ENCODE measurements at regions not wholly inside any gene's neighbourhood (a gene's known extent, or its start where the extent isn't known, plus 50 kb on each side); places are given as distances from the start of the nearest gene placed in this dataset.

DNA sequence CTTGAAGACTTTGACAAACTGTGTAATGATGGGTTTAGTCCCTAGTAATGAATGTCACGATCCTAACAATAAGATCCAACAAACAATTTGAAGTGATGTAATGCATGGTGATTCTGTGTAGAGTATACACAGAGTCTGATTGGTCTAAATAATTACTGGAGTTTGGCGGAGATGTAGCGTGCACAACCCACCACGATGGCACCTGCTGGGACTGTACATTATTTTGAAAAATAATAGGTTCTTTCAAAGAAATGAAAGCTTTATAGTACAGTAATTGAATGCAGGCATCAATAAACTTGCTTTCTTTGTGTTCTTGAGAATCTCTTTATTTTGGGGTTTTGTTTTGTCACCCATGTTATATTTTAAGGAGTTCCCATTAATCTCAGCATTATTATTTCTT lies 902.2 kb upstream of the PCDH7 start:
- FAIRE-seq (no peak), DNase-seq (no peak)
- Histone ChIP-seq H3K27me3 (ENCODE audit: control insufficient read depth, insufficient read depth, low read length) (no peaks in the 10 kb centered on the region), H3K4me1 (ENCODE audit: control insufficient read depth in 2 of 3, insufficient read depth in 2 of 3, low read depth in 1 of 3, low read length in 3 of 3) (no peaks in the 10 kb centered on the region), H3K9ac (ENCODE audit: low read length in 3 of 3) (no peak overlapping the region), H3K4me3 (ENCODE audit: low read length in 3 of 3) (no peak overlapping the region), H3K9me3 (ENCODE audit: control insufficient read depth in 2 of 3, insufficient read depth in 1 of 3, low read length in 3 of 3) (no peaks in the 10 kb centered on the region), H3K36me3 (ENCODE audit: control insufficient read depth in 2 of 3, insufficient read depth in 3 of 3, low read length in 3 of 3) (no peaks in the 10 kb centered on the region), H3K27ac (ENCODE audit: low read depth in 2 of 2, low read length in 2 of 2) (no peak overlapping the region)
- TF ChIP-seq CTCF (IDR thresholded peaks at IDR 0.05; ENCODE audit: borderline replicate concordance, extremely low read depth, insufficient read depth): no peak
- intact Hi-C loops (cut with DNase I): no loop called here

GRCh38 chr4:29829067-29829466 lies 891.1 kb upstream of the PCDH7 start:
- FAIRE-seq (no peak), DNase-seq (no peak)
- no peak overlapping the region for H3K9ac ChIP-seq (ENCODE audit: low read length in 3 of 3)
- no peaks in the 10 kb centered on the region for H3K4me1 ChIP-seq (ENCODE audit: control insufficient read depth in 2 of 3, insufficient read depth in 2 of 3, low read depth in 1 of 3, low read length in 3 of 3)
- no peaks in the 10 kb centered on the region for H3K27me3 ChIP-seq (ENCODE audit: control insufficient read depth, insufficient read depth, low read length)
- H3K36me3 ChIP-seq (ENCODE audit: control insufficient read depth in 2 of 3, insufficient read depth in 3 of 3, low read length in 3 of 3): no peaks in the 10 kb centered on the region
- H3K9me3 ChIP-seq (ENCODE audit: control insufficient read depth in 2 of 3, insufficient read depth in 1 of 3, low read length in 3 of 3): no peaks in the 10 kb centered on the region
- TF ChIP-seq CTCF (IDR thresholded peaks at IDR 0.05; ENCODE audit: borderline replicate concordance, extremely low read depth, insufficient read depth): no peak
- intact Hi-C loops (cut with DNase I): no loop called here
- no peak overlapping the region for H3K27ac ChIP-seq (ENCODE audit: low read depth in 2 of 2, low read length in 2 of 2)
- H3K4me3 ChIP-seq (ENCODE audit: low read length in 3 of 3): no peak overlapping the region

DNA sequence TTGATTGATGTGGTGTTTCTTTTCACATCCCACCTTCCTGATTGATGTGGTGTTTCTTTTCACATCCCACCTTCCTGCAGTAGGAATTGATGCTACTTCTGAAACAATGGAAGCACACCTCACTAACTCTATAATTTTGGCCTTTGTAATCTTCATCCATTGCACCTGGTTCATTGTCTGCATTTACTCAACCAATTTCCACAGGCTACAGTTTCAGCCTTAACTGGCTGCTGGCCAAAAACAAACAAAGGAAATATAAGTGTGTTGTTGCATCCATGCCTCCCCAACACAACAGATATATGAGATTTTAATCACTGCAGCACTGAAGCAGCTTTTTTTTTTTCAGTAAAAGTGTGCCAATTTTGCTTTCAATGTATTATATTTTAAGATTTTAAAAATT lies 867.6 kb upstream of the PCDH7 start:
- DNase-seq (no peak), FAIRE-seq (no peak)
- no peaks in the 10 kb centered on the region for H3K9me3 ChIP-seq (ENCODE audit: control insufficient read depth in 2 of 3, insufficient read depth in 1 of 3, low read length in 3 of 3)
- no peak overlapping the region for H3K4me3 ChIP-seq (ENCODE audit: low read length in 3 of 3)
- no peak for TF ChIP-seq CTCF (IDR thresholded peaks at IDR 0.05; ENCODE audit: borderline replicate concordance, extremely low read depth, insufficient read depth)
- H3K27ac ChIP-seq (ENCODE audit: low read depth in 2 of 2, low read length in 2 of 2): no peak overlapping the region
- no peaks in the 10 kb centered on the region for H3K27me3 ChIP-seq (ENCODE audit: control insufficient read depth, insufficient read depth, low read length)
- intact Hi-C loops (cut with DNase I): no loop called here
- no peaks in the 10 kb centered on the region for H3K36me3 ChIP-seq (ENCODE audit: control insufficient read depth in 2 of 3, insufficient read depth in 3 of 3, low read length in 3 of 3)
- no peaks in the 10 kb centered on the region for H3K4me1 ChIP-seq (ENCODE audit: control insufficient read depth in 2 of 3, insufficient read depth in 2 of 3, low read depth in 1 of 3, low read length in 3 of 3)
- H3K9ac ChIP-seq (ENCODE audit: low read length in 3 of 3): no peak overlapping the region

DNA sequence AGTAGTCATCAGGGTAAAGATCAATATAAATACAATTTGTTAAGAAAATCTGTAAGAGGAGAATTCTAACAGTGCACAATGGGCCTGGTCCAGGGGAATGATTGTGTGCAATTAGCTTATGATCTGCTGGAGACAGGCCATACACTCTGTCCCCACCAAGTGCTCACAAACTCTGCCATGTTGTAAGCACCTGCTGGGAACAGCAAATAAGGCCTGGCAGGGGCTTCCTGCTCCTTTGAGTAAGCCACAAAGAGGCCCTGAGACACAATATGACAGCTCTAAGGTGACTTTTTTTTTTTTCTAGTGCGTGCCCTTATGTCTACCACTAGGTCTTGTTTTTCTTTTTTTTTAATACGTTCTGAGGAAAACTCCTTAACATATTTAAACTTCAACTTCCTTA lies 866.3 kb upstream of the PCDH7 start:
- FAIRE-seq (no peak), DNase-seq (no peak)
- no peaks in the 10 kb centered on the region for H3K27me3 ChIP-seq (ENCODE audit: control insufficient read depth, insufficient read depth, low read length)
- no peaks in the 10 kb centered on the region for H3K4me1 ChIP-seq (ENCODE audit: control insufficient read depth in 2 of 3, insufficient read depth in 2 of 3, low read depth in 1 of 3, low read length in 3 of 3)
- intact Hi-C loops (cut with DNase I): no loop called here
- no peak overlapping the region for H3K27ac ChIP-seq (ENCODE audit: low read depth in 2 of 2, low read length in 2 of 2)
- TF ChIP-seq CTCF (IDR thresholded peaks at IDR 0.05; ENCODE audit: borderline replicate concordance, extremely low read depth, insufficient read depth): no peak
- H3K4me3 ChIP-seq (ENCODE audit: low read length in 3 of 3): no peak overlapping the region
- H3K9ac ChIP-seq (ENCODE audit: low read length in 3 of 3): no peak overlapping the region
- no peaks in the 10 kb centered on the region for H3K9me3 ChIP-seq (ENCODE audit: control insufficient read depth in 2 of 3, insufficient read depth in 1 of 3, low read length in 3 of 3)
- H3K36me3 ChIP-seq (ENCODE audit: control insufficient read depth in 2 of 3, insufficient read depth in 3 of 3, low read length in 3 of 3): no peaks in the 10 kb centered on the region
